Endothelial cell of umbilical vein (primary cell): ENCODE measurements at regions not wholly inside any gene's neighbourhood (a gene's known extent, or its start where the extent isn't known, plus 50 kb on each side); places are given as distances from the start of the nearest gene placed in this dataset.

Source experiments
- GATA2 ChIP-seq: IDR thresholded peaks from 2 replicates; pipeline ENCODE4 v1.7.0; 2011; ENCODE audit warnings: low read depth, mild to moderate bottlenecking, moderate library complexity, mixed read lengths, low read length; ENCODE audit not compliant: insufficient read length, insufficient read depth
- POLR2A ChIP-seq: IDR thresholded peaks from 2 replicates; pipeline ENCODE4 v1.6.1; 2012; ENCODE audit warnings: low read depth, mild to moderate bottlenecking, control low read depth, low read length
- POLR2AphosphoS5 ChIP-seq: IDR thresholded peaks from 2 replicates; pipeline ENCODE4 v1.6.1; 2012; ENCODE audit warnings: low read depth, mild to moderate bottlenecking, control low read depth, low read length, moderate library complexity; ENCODE audit not compliant: insufficient read depth
- TF ChIP-seq, protein P1 (sequence below), 2 donors: IDR thresholded peaks; 1 replicate in 1 of 2; 2 replicates in 1 of 2; pipeline ENCODE4 v1.5.1; 2011; ENCODE audit warnings: low read length in 2 of 2, mild to moderate bottlenecking in 2 of 2, moderate library complexity in 2 of 2, control low read depth in 1 of 2, inconsistent platforms in 1 of 2, low read depth in 1 of 2; ENCODE audit not compliant: insufficient read depth in 1 of 2; ENCODE audit errors: extremely low read depth in 1 of 2

GRCh38 chr9:84484172-84484571, 143.6 kb upstream of the SLC28A3 start:
- no peak for TF ChIP-seq POLR2AphosphoS5
- TF ChIP-seq, protein P1, sequence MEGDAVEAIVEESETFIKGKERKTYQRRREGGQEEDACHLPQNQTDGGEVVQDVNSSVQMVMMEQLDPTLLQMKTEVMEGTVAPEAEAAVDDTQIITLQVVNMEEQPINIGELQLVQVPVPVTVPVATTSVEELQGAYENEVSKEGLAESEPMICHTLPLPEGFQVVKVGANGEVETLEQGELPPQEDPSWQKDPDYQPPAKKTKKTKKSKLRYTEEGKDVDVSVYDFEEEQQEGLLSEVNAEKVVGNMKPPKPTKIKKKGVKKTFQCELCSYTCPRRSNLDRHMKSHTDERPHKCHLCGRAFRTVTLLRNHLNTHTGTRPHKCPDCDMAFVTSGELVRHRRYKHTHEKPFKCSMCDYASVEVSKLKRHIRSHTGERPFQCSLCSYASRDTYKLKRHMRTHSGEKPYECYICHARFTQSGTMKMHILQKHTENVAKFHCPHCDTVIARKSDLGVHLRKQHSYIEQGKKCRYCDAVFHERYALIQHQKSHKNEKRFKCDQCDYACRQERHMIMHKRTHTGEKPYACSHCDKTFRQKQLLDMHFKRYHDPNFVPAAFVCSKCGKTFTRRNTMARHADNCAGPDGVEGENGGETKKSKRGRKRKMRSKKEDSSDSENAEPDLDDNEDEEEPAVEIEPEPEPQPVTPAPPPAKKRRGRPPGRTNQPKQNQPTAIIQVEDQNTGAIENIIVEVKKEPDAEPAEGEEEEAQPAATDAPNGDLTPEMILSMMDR (IDR thresholded peaks at IDR 0.05; ENCODE audit: extremely low read depth in 1 of 2, insufficient read depth in 1 of 2, low read depth in 1 of 2, low read length in 2 of 2): no peak
- no peak for TF ChIP-seq POLR2A
- TF ChIP-seq GATA2: no peak
